Endothelial cell of umbilical vein (primary cell): ENCODE measurements at regions not wholly inside any gene's neighbourhood (a gene's known extent, or its start where the extent isn't known, plus 50 kb on each side); places are given as distances from the start of the nearest gene placed in this dataset.

Source experiments
- BruUV-seq: library from RNA; stranded (reverse); fragments of 400-500 nt; replicated peaks from 2 replicates; lab custom pipeline; 2021; lab: Mats Ljungman, UMichigan
- CTCF ChIA-PET: fragments of 300-600, 350-600 bp; sonication (Branson Sonifier 250); formaldehyde crosslinking; loops from one replicate; lab custom pipeline; 2021; ENCODE audit warnings: antibody characterized with exemption, inconsistent platforms; lab: Charles Lee
- POLR2A ChIA-PET: fragments of 300-600, 350-600 bp; sonication (Branson Sonifier 250); formaldehyde crosslinking; loops from one replicate; lab custom pipeline; 2021; ENCODE audit warnings: antibody characterized with exemption, inconsistent platforms; lab: Charles Lee
- DNase-seq: peaks from one replicate; pipeline ENCODE4 v3.0.0-alpha.2; 2011; ENCODE audit warnings: low read depth, low spot score
- FAIRE-seq: peaks from 2 replicates; lab custom pipeline; 2011; peaks lifted over from hg19 to GRCh38; lab: Jason Lieb, UNC
- H2AFZ ChIP-seq: 2 replicates; pipeline ENCODE4 v1.6.0; 2012; ENCODE audit warnings: low read depth, low read length, control low read depth, inconsistent platforms
- H3K27ac ChIP-seq: 2 replicates; pipeline ENCODE4 v1.5.1; 2011; ENCODE audit warnings: low read depth, mild to moderate bottlenecking, control low read depth, low read length, moderate library complexity; ENCODE audit not compliant: insufficient read depth
- H3K27me3 ChIP-seq, 2 experiments: 2 replicates each; pipeline versions ENCODE4 v1.6.0 to v1.6.1; 2011; ENCODE audit warnings: low read length in 2 of 2, mixed read lengths in 1 of 2; ENCODE audit not compliant: control insufficient read depth in 2 of 2, insufficient read depth in 2 of 2
- H3K36me3 ChIP-seq, 2 experiments: 2 replicates in 1 of 2; 3 replicates in 1 of 2; pipeline ENCODE4 v1.5.1; 2011; ENCODE audit warnings: low read length in 2 of 2, mild to moderate bottlenecking in 1 of 2, moderate library complexity in 1 of 2; ENCODE audit not compliant: control insufficient read depth in 2 of 2, insufficient read depth in 2 of 2; ENCODE audit errors: extremely low read depth in 1 of 2
- H3K4me1 ChIP-seq: 3 replicates; pipeline ENCODE4 v1.5.1; 2011; ENCODE audit warnings: mild to moderate bottlenecking, low read length; ENCODE audit not compliant: control insufficient read depth, insufficient read depth; ENCODE audit errors: extremely low read depth
- H3K4me2 ChIP-seq: 2 replicates; pipeline ENCODE4 v1.6.1; 2011; ENCODE audit warnings: low read length, control low read depth, mixed read lengths; ENCODE audit not compliant: insufficient read depth
- H3K4me3 ChIP-seq, 3 experiments: fragments of 200-600 bp in 1 of 3; sonication (generic), shearing (Covaris generic) in 1 of 3; replicated peaks in 1 of 3; 2 replicates each; pipeline ENCODE4 v1.5.1; 2011 to 2016; ENCODE audit warnings: control low read depth in 3 of 3, low read length in 3 of 3, mild to moderate bottlenecking in 2 of 3, inconsistent platforms in 1 of 3, low read depth in 1 of 3, moderate library complexity in 1 of 3; ENCODE audit not compliant: insufficient read depth in 1 of 3
- H3K79me2 ChIP-seq: 2 replicates; pipeline ENCODE4 v1.6.0; 2012; ENCODE audit warnings: low read length, inconsistent platforms; ENCODE audit not compliant: control insufficient read depth, insufficient read depth
- H3K9ac ChIP-seq: replicated peaks from 2 replicates; pipeline ENCODE3; 2011; ENCODE audit warnings: low read length, control low read depth; ENCODE audit not compliant: insufficient read depth; ENCODE audit errors: extremely low read depth
- H3K9me1 ChIP-seq: replicated peaks from 3 replicates; pipeline ENCODE4 v1.6.0; 2011; ENCODE audit warnings: mild to moderate bottlenecking, low read length; ENCODE audit not compliant: control insufficient read depth, insufficient read depth; ENCODE audit errors: extremely low read depth
- H3K9me3 ChIP-seq: replicated peaks from 2 replicates; pipeline ENCODE4 v1.5.1; 2012; ENCODE audit warnings: low read length, inconsistent platforms; ENCODE audit not compliant: control insufficient read depth, insufficient read depth
- H4K20me1 ChIP-seq: replicated peaks from 2 replicates; pipeline ENCODE3; 2011; ENCODE audit warnings: mild to moderate bottlenecking, low read length; ENCODE audit not compliant: control insufficient read depth, insufficient read depth; ENCODE audit errors: extremely low read depth
- EZH2 ChIP-seq: IDR thresholded peaks from 2 replicates; pipeline ENCODE4 v1.6.1; 2012; ENCODE audit warnings: borderline replicate concordance, low read depth, mild to moderate bottlenecking, moderate library complexity, low read length, inconsistent platforms; ENCODE audit not compliant: severe bottlenecking
- FOS ChIP-seq: IDR thresholded peaks from 2 replicates; pipeline ENCODE4 v1.6.1; 2011; ENCODE audit warnings: mild to moderate bottlenecking, low read length, moderate library complexity, borderline replicate concordance; ENCODE audit not compliant: insufficient read depth
- JUN ChIP-seq: IDR thresholded peaks from 2 replicates; pipeline ENCODE4 v1.6.1; 2011; ENCODE audit warnings: borderline replicate concordance, low read depth; ENCODE audit not compliant: insufficient read length, insufficient read depth
- dilution Hi-C: fragments of 300-500 bp; cut with MboI; formaldehyde crosslinking; loops from one replicate; pipeline ENCODE4 v1.15.0; 2019; ENCODE audit warnings: low sequenced_read_pairs; ENCODE audit not compliant: extremely low pct_ligation_motif_present
- intact Hi-C: fragments of 100-400 bp; cut with micrococcal nuclease; formaldehyde crosslinking; loops from one replicate; pipeline ENCODE4 v1.10.0; 2022
- TF ChIP-seq, protein P1 (sequence below), 2 donors: IDR thresholded peaks; 1 replicate in 1 of 2; 2 replicates in 1 of 2; pipeline ENCODE4 v1.5.1; 2011; ENCODE audit warnings: low read length in 2 of 2, mild to moderate bottlenecking in 2 of 2, moderate library complexity in 2 of 2, control low read depth in 1 of 2, inconsistent platforms in 1 of 2, low read depth in 1 of 2; ENCODE audit not compliant: insufficient read depth in 1 of 2; ENCODE audit errors: extremely low read depth in 1 of 2

DNA sequence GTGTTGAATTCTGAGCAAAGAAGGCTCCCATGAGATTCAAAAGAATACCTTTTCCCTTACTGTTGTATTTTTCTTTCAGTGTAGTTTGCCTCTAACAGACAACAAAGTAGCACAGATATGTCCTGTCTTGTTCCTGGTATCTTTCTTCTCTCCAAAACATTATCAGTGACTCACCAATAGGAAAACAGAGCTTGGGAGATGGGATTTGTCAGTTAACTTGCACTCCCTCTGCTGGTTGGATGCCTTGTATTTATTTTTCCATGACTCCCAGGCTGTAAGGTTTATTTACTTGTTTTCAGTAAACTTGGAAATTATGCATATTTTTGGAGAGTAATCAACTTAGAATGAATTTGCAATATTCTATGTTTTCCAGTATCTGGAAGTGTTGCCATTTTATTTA, 129.7 kb downstream of the SAMD9 start:
- no TSS peak for BruUV-seq
- FAIRE-seq (peak; percentile 59), DNase-seq (peak; percentile 57)
- no peaks in the 10 kb centered on the region for H3K9me3 ChIP-seq
- H3K27ac ChIP-seq = no peak overlapping the region
- no peaks in the 10 kb centered on the region for H3K79me2 ChIP-seq
- H3K4me3 ChIP-seq = no peak overlapping the region
- H4K20me1 ChIP-seq = no peaks in the 10 kb centered on the region
- TF ChIP-seq EZH2 = no peak
- TF ChIP-seq FOS = peak; percentile 50
- TF ChIP-seq, protein P1, sequence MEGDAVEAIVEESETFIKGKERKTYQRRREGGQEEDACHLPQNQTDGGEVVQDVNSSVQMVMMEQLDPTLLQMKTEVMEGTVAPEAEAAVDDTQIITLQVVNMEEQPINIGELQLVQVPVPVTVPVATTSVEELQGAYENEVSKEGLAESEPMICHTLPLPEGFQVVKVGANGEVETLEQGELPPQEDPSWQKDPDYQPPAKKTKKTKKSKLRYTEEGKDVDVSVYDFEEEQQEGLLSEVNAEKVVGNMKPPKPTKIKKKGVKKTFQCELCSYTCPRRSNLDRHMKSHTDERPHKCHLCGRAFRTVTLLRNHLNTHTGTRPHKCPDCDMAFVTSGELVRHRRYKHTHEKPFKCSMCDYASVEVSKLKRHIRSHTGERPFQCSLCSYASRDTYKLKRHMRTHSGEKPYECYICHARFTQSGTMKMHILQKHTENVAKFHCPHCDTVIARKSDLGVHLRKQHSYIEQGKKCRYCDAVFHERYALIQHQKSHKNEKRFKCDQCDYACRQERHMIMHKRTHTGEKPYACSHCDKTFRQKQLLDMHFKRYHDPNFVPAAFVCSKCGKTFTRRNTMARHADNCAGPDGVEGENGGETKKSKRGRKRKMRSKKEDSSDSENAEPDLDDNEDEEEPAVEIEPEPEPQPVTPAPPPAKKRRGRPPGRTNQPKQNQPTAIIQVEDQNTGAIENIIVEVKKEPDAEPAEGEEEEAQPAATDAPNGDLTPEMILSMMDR (IDR thresholded peaks at IDR 0.05; ENCODE audit: extremely low read depth in 1 of 2, insufficient read depth in 1 of 2, low read depth in 1 of 2, low read length in 2 of 2) = peak; percentile 26 to 33
- intact Hi-C loops = loop anchor here (1.0 to 2.0 kb wide), 3 partner anchors 67 to 367 kb away; no protein-coding TSS in a partner anchor
- dilution Hi-C loops = no loop called here
- POLR2A ChIA-PET = no interaction called here
- CTCF ChIA-PET = interaction anchor here (0.6 to 1.5 kb wide), 8 partner anchors 9 to 378 kb away, joined by 3 to 10 read pairs (median 4); partner anchors contain the start of gene CDK6
- H3K9ac ChIP-seq = no peak overlapping the region
- no peaks in the 10 kb centered on the region for H3K36me3 ChIP-seq
- no peaks in the 10 kb centered on the region for H3K9me1 ChIP-seq
- H3K4me2 ChIP-seq = no peak overlapping the region
- H3K4me1 ChIP-seq = no peaks in the 10 kb centered on the region
- no peaks in the 10 kb centered on the region for H3K27me3 ChIP-seq
- no peak overlapping the region for H2AFZ ChIP-seq

DNA sequence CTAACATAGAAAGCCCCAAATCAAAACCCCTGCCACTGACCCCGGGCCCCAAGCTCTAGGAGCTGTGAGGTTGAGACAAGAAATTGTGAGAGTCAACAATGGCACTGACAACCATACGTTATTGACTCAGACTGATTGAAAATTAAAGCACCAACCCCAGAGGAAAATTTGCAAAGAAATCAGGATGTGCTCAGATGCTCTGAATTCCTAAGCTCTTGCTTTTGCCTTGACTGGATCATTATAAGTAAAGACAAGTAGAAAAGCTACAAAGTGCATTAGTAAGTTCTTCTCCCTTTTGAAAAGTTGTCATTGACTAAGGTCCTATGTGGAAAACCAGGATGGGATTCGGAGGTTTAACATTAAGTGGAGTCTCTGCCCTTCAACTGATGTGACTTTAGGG, 130.2 kb downstream of the SAMD9 start:
- POLR2A ChIA-PET = no interaction called here
- intact Hi-C loops = no loop called here
- no peak for DNase-seq

More for the DNA sequence above, 130.2 kb downstream of the SAMD9 start:
- BruUV-seq = no TSS peak
- no peak overlapping the region for H2AFZ ChIP-seq
- FAIRE-seq = no peak
- H4K20me1 ChIP-seq = no peaks in the 10 kb centered on the region
- no peak for TF ChIP-seq FOS
- no peak for TF ChIP-seq JUN
- no peaks in the 10 kb centered on the region for H3K79me2 ChIP-seq
- CTCF ChIA-PET = interaction anchor here (1.0 to 1.5 kb wide), 7 partner anchors 13 to 377 kb away, joined by 3 to 10 read pairs (median 4); partner anchors contain the start of gene CDK6
- H3K9me3 ChIP-seq = no peaks in the 10 kb centered on the region
- H3K27ac ChIP-seq = no peak overlapping the region
- H3K27me3 ChIP-seq = no peaks in the 10 kb centered on the region
- H3K9ac ChIP-seq = no peak overlapping the region
- no peaks in the 10 kb centered on the region for H3K9me1 ChIP-seq
- H3K4me1 ChIP-seq = no peaks in the 10 kb centered on the region
- no peaks in the 10 kb centered on the region for H3K36me3 ChIP-seq
- dilution Hi-C loops = no loop called here
- H3K4me2 ChIP-seq = no peak overlapping the region
- H3K4me3 ChIP-seq = no peak overlapping the region
